Ectodermal cell (in vitro differentiated cells): ENCODE measurements at regions not wholly inside any gene's neighbourhood (a gene's known extent, or its start where the extent isn't known, plus 50 kb on each side); places are given as distances from the start of the nearest gene placed in this dataset.
"Not testable (repeated sequence)": the region's sequence is repeated elsewhere in the genome, so short reads cannot be mapped to it uniquely, and the experiment has no call there.

ENCODE experiments used
- H3K27ac ChIP-seq: 2 replicates; pipeline ENCODE4 v1.7.0; 2013; ENCODE audit warnings: mild to moderate bottlenecking, low read depth, low read length; ENCODE audit not compliant: insufficient read depth, poor library complexity, severe bottlenecking
- H3K27me3 ChIP-seq: 2 replicates; pipeline ENCODE4 v1.7.0; 2013; ENCODE audit warnings: mild to moderate bottlenecking, low read length; ENCODE audit not compliant: insufficient read depth, control insufficient read depth, poor library complexity, severe bottlenecking
- H3K36me3 ChIP-seq: one replicate; pipeline ENCODE4 v1.7.0; 2013; ENCODE audit warnings: low read length; ENCODE audit not compliant: control insufficient read depth, insufficient read depth
- H3K4me1 ChIP-seq: one replicate; pipeline ENCODE4 v1.7.0; 2013; ENCODE audit warnings: low read length; ENCODE audit not compliant: control insufficient read depth, insufficient read depth
- H3K4me3 ChIP-seq: 2 replicates; pipeline ENCODE4 v1.7.0; 2013; ENCODE audit warnings: low read depth, low read length, control low read depth; ENCODE audit not compliant: insufficient read depth
- H3K9me3 ChIP-seq: 2 replicates; pipeline ENCODE4 v1.7.0; 2013; ENCODE audit warnings: mild to moderate bottlenecking, low read length, moderate library complexity; ENCODE audit not compliant: control insufficient read depth
- WGBS, 2 experiments: methylation state at CpG; one replicate each; pipeline ENCODE4 v1.1.7; 2013; ENCODE audit warnings: missing lambda C conversion rate in 2 of 2; 5-methylcytosine and 5-hydroxymethylcytosine counted together

- 90 to 94% methylated on average over 3 of the region's 3 CpGs for WGBS, 2 experiments
- not testable (repeated sequence) for H3K4me3 ChIP-seq, H3K9me3 ChIP-seq, H3K27ac ChIP-seq, H3K4me1 ChIP-seq, H3K27me3 ChIP-seq, H3K36me3 ChIP-seq
Observed at GRCh38 chr4:63062891-63063290, 1346.4 kb downstream of the TECRL start.

DNA sequence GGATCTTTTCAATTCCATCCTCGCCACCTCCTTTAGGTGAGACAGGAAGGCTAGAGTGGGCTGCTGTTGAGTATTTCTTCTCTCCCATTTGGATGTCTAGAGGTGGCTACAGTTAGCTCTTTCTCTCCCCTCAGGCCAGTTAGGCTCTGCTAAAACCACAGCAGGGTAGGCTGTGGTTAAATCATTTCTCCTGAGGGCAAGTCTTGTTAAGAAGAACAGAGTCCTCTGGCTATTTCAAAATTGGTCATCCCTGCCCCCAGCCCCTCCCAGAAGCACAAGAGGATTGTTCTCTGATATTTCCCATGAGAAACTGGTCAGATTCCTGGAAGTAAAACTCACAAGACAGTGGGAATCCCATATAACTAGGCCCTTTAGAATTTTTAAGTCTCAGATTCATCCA is 1359.5 kb downstream of the TECRL start:
- Histone ChIP-seq H3K36me3 (no peaks in the 10 kb centered on the region), H3K27ac (no peak overlapping the region), H3K4me3 (no peak overlapping the region), H3K9me3 (no peaks in the 10 kb centered on the region), H3K4me1 (no peaks in the 10 kb centered on the region), H3K27me3 (no peaks in the 10 kb centered on the region)
- 69% methylated on average over 1 of the region's 1 CpG; no CpG with 5 or more reads in 1 of the 2 experiments for WGBS, 2 experiments

DNA sequence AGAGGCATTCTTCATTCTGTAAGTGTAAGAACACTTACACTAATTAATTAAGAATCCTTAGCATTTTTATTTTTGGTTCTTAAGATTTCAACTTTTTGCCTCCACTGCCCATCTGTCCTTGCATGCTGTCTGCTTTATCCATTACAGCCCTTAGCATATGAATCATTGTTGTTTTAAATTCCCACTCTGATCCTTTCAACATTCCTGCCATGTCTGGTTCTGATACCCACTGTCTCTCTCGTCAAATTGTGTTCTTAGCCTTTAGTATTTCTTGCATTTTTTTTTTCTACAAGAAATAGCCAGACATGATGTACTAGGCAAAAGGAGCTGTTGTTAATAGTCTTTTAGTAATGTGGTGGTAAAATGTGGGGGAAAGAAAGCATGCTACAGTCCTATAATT is 1360.0 kb downstream of the TECRL start:
- Histone ChIP-seq H3K4me1 (no peaks in the 10 kb centered on the region), H3K9me3 (no peaks in the 10 kb centered on the region), H3K36me3 (no peaks in the 10 kb centered on the region), H3K27ac (no peak overlapping the region), H3K27me3 (no peaks in the 10 kb centered on the region), H3K4me3 (no peak overlapping the region)
- WGBS, 2 experiments, result 80 to 100% methylated on average over 1 of the region's 1 CpG

DNA sequence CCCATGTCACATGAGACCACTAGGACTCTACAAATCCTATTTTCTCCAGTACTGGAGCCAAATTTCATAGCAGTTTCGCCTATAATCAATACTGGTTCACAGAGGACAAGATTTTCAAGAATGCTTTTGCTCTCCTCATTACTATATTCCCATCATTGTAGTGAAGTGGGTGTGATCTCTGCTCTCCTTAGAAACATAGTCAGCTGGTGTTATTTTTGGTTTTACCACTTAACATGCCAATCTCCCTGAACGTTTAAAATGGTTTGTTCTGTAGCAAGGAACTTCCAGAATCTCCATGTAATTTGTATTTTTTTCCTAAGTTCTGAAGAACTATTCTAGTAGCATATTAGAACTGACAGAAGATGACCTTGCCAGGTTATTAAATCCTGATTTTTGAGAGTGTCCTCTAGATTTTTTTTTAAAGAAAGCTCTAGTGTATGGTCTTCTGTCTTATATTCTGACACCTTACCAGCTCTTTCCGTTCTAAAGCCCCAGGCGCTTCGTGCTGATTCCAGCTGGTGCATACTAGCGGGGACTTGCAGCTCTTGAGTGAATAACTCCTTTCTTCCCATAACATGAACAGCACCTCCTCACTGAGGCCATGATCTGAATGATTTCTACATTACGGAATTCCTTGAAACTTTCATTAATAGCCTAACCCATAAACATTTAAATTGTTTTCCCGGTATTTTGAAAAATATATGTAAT is 1372.9 kb downstream of the TECRL start:
- no peaks in the 10 kb centered on the region for H3K27me3 ChIP-seq
- 94% methylated on average over 6 to 8 of the region's 8 CpGs for WGBS, 2 experiments
- H3K4me1 ChIP-seq, result no peaks in the 10 kb centered on the region
- H3K27ac ChIP-seq, result no peak overlapping the region
- no peaks in the 10 kb centered on the region for H3K36me3 ChIP-seq
- H3K9me3 ChIP-seq, result no peaks in the 10 kb centered on the region
- H3K4me3 ChIP-seq, result no peak overlapping the region

GRCh38 chr4:63029380-63029779 is 1379.9 kb downstream of the TECRL start:
- Histone ChIP-seq H3K27ac (no peak overlapping the region), H3K27me3 (no peaks in the 10 kb centered on the region), H3K4me3 (no peak overlapping the region), H3K4me1 (no peaks in the 10 kb centered on the region), H3K9me3 (no peaks in the 10 kb centered on the region), H3K36me3 (no peaks in the 10 kb centered on the region)
- WGBS, 2 experiments, result no CpG with 5 or more reads among the region's 3 CpGs

DNA sequence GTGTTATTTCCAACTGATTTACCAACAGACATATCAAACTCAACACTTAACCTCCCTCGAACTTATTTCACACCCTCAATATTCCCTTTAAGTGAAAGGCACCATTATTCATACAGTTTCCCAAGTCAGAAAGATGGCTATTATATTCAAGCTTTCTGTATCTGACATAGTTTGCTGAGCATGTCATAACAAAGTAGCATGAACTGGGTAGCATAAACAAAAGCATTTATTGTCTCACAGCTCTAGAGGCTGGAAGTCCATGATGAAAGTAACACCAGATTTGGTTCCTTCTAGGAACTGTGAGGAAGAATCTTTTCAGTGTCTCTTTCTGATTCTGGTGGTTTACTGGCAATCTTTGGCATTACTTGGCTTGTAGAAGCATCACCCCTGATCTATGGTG is 1388.6 kb downstream of the TECRL start:
- no peaks in the 10 kb centered on the region for H3K4me1 ChIP-seq
- no peak overlapping the region for H3K27ac ChIP-seq
- WGBS, 2 experiments, result 90 to 96% methylated on average over 1 of the region's 1 CpG
- H3K9me3 ChIP-seq, result no peaks in the 10 kb centered on the region
- H3K27me3 ChIP-seq, result no peaks in the 10 kb centered on the region
- H3K36me3 ChIP-seq, result no peaks in the 10 kb centered on the region
- no peak overlapping the region for H3K4me3 ChIP-seq

DNA sequence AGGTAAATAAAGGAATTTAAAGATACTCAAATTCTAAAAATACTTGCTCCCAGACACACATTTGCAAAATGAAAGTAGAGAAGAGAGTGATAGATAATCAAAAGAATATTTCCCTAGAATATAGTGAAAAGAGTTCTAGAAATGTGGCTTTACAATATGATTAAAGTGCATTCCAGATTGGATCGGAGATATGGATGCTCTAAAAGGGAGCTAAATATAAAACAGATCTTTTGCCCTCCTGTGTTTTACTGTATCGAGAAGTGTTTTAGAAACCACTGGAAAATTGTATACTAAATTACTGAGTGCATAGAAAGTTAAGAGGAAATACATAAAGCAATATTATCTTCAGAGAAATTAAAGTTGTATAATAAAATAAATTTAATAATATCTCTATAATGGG is 1392.0 kb downstream of the TECRL start:
- Histone ChIP-seq H3K27me3 (no peaks in the 10 kb centered on the region), H3K36me3 (no peaks in the 10 kb centered on the region)
- 100% methylated on average over 2 of the region's 2 CpGs for WGBS, 2 experiments

DNA sequence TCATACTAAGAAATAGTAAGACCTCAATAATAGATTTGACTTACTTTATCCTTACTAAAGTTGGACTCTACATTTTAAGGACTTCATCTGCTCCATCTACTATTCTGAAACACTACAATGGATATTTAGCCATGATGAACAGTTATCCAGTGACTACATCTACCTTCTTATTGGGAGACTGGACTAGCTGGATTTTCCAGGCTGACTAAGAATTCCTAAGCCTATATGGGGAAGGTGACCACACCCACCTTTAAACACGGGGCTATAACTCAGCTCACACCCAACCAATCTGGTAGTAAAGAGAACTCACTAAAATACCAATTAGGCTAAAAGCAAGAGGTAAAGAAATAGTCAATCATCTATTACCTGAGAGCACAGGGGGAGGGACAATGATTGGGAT is 1438.4 kb downstream of the TECRL start:
- no peaks in the 10 kb centered on the region for H3K9me3 ChIP-seq
- H3K4me1 ChIP-seq, result no peaks in the 10 kb centered on the region
- no peaks in the 10 kb centered on the region for H3K36me3 ChIP-seq
- no peak overlapping the region for H3K4me3 ChIP-seq
- H3K27me3 ChIP-seq, result no peaks in the 10 kb centered on the region
- no peak overlapping the region for H3K27ac ChIP-seq
- WGBS, 2 experiments, result no CpG with 5 or more reads among the region's 1 CpG

More for the DNA sequence above, 1392.0 kb downstream of the TECRL start:
- Histone ChIP-seq H3K4me3 (no peak overlapping the region), H3K4me1 (no peaks in the 10 kb centered on the region), H3K9me3 (no peaks in the 10 kb centered on the region), H3K27ac (no peak overlapping the region)

GRCh38 chr4:62960415-62960814 is 1448.8 kb downstream of the TECRL start:
- no peaks in the 10 kb centered on the region for H3K4me1 ChIP-seq
- no peaks in the 10 kb centered on the region for H3K36me3 ChIP-seq
- no peak overlapping the region for H3K27ac ChIP-seq
- H3K9me3 ChIP-seq, result no peaks in the 10 kb centered on the region
- no peaks in the 10 kb centered on the region for H3K27me3 ChIP-seq
- H3K4me3 ChIP-seq, result no peak overlapping the region
- 87 to 100% methylated on average over 1 to 2 of the region's 2 CpGs for WGBS, 2 experiments

GRCh38 chr4:62953752-62954151 is 1455.5 kb downstream of the TECRL start:
- Histone ChIP-seq H3K4me1 (no peaks in the 10 kb centered on the region), H3K9me3 (no peaks in the 10 kb centered on the region), H3K36me3 (no peaks in the 10 kb centered on the region), H3K27ac (no peak overlapping the region), H3K4me3 (no peak overlapping the region), H3K27me3 (no peaks in the 10 kb centered on the region)
- 72 to 78% methylated on average over 3 of the region's 3 CpGs for WGBS, 2 experiments

- H3K27ac ChIP-seq, result no peak overlapping the region
- H3K36me3 ChIP-seq, result no peaks in the 10 kb centered on the region
- H3K4me3 ChIP-seq, result no peak overlapping the region
- no peaks in the 10 kb centered on the region for H3K9me3 ChIP-seq
- no peaks in the 10 kb centered on the region for H3K4me1 ChIP-seq
- WGBS, 2 experiments, result 52 to 59% methylated on average over 3 of the region's 3 CpGs
- H3K27me3 ChIP-seq, result no peaks in the 10 kb centered on the region
Observed at GRCh38 chr4:62952366-62952765, 1456.9 kb downstream of the TECRL start.
